ENCODE measurements at regions not wholly inside any gene's neighbourhood (a gene's known extent, or its start where the extent isn't known, plus 50 kb on each side); places are given as distances from the start of the nearest gene placed in this dataset.

GRCh38 chr18:2172881-2173280 is 398.4 kb downstream of the METTL4 start:
- H3K27ac ChIP-seq, result no peak overlapping the region

GRCh38 chr18:2173486-2173885 is 397.8 kb downstream of the METTL4 start:
- TF ChIP-seq, protein P1, sequence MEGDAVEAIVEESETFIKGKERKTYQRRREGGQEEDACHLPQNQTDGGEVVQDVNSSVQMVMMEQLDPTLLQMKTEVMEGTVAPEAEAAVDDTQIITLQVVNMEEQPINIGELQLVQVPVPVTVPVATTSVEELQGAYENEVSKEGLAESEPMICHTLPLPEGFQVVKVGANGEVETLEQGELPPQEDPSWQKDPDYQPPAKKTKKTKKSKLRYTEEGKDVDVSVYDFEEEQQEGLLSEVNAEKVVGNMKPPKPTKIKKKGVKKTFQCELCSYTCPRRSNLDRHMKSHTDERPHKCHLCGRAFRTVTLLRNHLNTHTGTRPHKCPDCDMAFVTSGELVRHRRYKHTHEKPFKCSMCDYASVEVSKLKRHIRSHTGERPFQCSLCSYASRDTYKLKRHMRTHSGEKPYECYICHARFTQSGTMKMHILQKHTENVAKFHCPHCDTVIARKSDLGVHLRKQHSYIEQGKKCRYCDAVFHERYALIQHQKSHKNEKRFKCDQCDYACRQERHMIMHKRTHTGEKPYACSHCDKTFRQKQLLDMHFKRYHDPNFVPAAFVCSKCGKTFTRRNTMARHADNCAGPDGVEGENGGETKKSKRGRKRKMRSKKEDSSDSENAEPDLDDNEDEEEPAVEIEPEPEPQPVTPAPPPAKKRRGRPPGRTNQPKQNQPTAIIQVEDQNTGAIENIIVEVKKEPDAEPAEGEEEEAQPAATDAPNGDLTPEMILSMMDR (IDR thresholded peaks at IDR 0.05), result no peak
- no peak for TF ChIP-seq ZFX (IDR thresholded peaks at IDR 0.05; ENCODE audit: borderline replicate concordance)

More at GRCh38 chr18:2172881-2173280, 398.4 kb downstream of the METTL4 start:
- TF ChIP-seq, protein P1 (IDR thresholded peaks at IDR 0.05), result no peak
- TF ChIP-seq ZFX (IDR thresholded peaks at IDR 0.05; ENCODE audit: borderline replicate concordance), result no peak

DNA sequence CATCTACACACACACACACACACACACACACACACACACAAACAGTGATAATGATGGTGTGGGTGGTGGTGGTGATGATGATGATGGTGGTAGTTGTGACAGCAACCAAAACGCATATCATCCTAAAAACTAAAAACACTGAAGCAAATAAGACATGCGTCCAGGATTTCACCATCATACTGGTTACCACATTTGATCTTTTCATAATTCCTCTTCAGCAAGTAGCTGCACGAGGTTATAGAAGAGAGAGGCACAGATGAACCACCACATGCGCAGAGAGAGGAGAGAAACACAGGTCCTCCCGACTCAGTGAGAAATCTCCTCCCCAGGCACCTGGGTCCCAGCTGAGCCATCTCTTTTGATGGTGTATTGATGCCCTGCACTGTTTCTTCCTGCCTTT is 393.3 kb downstream of the METTL4 start:
- no peak overlapping the region for H3K27ac ChIP-seq
- TF ChIP-seq, protein P1 (IDR thresholded peaks at IDR 0.05), result no peak
- no peak for TF ChIP-seq ZFX (IDR thresholded peaks at IDR 0.05; ENCODE audit: borderline replicate concordance)

More at GRCh38 chr18:2173486-2173885, 397.8 kb downstream of the METTL4 start:
- no peak overlapping the region for H3K27ac ChIP-seq

DNA sequence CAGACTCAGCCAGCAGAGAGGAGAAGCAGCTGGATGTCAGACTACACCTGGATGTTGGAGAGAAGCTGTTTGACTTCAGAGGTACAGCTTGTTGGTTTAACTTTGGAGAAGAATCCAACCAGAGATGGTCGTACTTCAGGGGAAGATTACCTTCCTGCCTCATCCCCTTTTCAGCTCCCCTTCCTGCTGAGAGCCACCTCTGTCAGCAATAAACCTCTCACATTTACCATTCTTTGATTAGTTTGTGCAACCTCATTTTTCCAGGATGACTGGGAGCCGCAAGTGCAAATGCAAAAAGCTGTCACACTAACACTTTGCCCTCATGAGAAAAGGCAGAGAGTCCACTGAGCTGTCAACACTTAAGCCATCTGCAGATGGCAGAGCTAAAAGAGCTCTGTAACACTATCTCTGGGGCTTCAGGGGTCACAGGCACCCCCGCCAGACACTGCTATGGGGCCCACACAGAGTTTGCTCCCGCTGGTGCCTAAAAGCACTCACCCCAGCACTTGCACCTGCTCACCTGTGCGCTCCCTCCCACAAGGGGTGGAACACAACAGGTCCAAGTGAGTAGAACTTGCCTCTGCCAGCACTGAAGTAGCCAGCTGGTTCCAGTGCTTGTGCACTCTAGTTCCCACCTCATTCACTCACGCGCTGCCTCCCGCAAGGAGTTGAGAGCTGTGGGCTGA is 391.7 kb downstream of the METTL4 start:
- H3K27ac ChIP-seq, result no peak overlapping the region
- TF ChIP-seq ZFX (IDR thresholded peaks at IDR 0.05; ENCODE audit: borderline replicate concordance), result no peak
- TF ChIP-seq, protein P1 (IDR thresholded peaks at IDR 0.05), result no peak

- TF ChIP-seq, protein P1 (IDR thresholded peaks at IDR 0.05), result no peak
- TF ChIP-seq ZFX (IDR thresholded peaks at IDR 0.05; ENCODE audit: borderline replicate concordance), result no peak
- H3K27ac ChIP-seq, result no peak overlapping the region
Observed at GRCh38 chr18:2180586-2180985, 390.7 kb downstream of the METTL4 start.

GRCh38 chr18:2183432-2183831 is 387.9 kb downstream of the METTL4 start:
- no peak overlapping the region for H3K27ac ChIP-seq
- TF ChIP-seq, protein P1 (IDR thresholded peaks at IDR 0.05), result no peak
- TF ChIP-seq ZFX (IDR thresholded peaks at IDR 0.05; ENCODE audit: borderline replicate concordance), result no peak

DNA sequence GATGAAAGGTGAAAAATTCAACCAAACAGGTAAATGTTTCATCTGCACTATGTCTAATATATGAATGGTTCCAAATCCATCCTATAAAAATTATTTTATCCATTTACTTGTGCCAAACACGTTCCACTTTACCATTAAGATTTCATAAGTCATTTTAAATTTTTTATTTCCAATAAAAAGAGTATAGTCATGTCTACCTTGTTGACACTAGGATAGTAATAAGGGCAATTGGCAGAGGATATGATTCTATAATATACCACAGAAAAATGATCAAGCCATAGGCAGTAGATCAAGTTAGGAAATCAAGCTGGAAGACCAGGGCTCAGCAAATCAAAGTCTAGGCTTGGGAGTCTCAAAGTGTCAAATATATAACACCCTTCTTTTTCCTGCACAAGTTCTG is 384.3 kb downstream of the METTL4 start:
- H3K27ac ChIP-seq, result no peak overlapping the region
- TF ChIP-seq, protein P1 (IDR thresholded peaks at IDR 0.05), result no peak
- no peak for TF ChIP-seq ZFX (IDR thresholded peaks at IDR 0.05; ENCODE audit: borderline replicate concordance)

Measured in 22Rv1 (cell line).